GM21619 (cell line): ENCODE measurements at regions not wholly inside any gene's neighbourhood (a gene's known extent, or its start where the extent isn't known, plus 50 kb on each side); places are given as distances from the start of the nearest gene placed in this dataset.
"Not testable (repeated sequence)": the region's sequence is repeated elsewhere in the genome, so short reads cannot be mapped to it uniquely, and the experiment has no call there.

Experiments used
- ATAC-seq: cut with Tn5 transposase; IDR thresholded peaks from one replicate; pipeline ENCODE4 v1.9.1; 2021; ENCODE audit not compliant: unreplicated experiment

GRCh38 chrX:45622042-45622423, 421.4 kb upstream of the DIPK2B start:
- ATAC-seq: peak; percentile 7

GRCh38 chrX:45621376-45622041, 420.8 kb upstream of the DIPK2B start:
- ATAC-seq: peak; percentile 50

GRCh38 chrX:45619290-45619689, 418.6 kb upstream of the DIPK2B start:
- ATAC-seq: no peak

- not testable (repeated sequence) for ATAC-seq
Observed at GRCh38 chrX:45615591-45615990, 414.9 kb upstream of the DIPK2B start.

- ATAC-seq: no peak
Observed at GRCh38 chrX:45614853-45615252, 414.2 kb upstream of the DIPK2B start.

- ATAC-seq: no peak
Observed at GRCh38 chrX:45602151-45602550, 401.5 kb upstream of the DIPK2B start.

GRCh38 chrX:45601052-45601451, 400.4 kb upstream of the DIPK2B start:
- no peak for ATAC-seq

- no peak for ATAC-seq
Observed at GRCh38 chrX:45598861-45599260, 398.2 kb upstream of the DIPK2B start.

- no peak for ATAC-seq
Observed at GRCh38 chrX:45596188-45596808, 395.6 kb upstream of the DIPK2B start.

GRCh38 chrX:45592101-45592500, 391.4 kb upstream of the DIPK2B start:
- no peak for ATAC-seq

- ATAC-seq: no peak
Observed at GRCh38 chrX:45591650-45592049, 391.0 kb upstream of the DIPK2B start.

GRCh38 chrX:45584717-45585116, 384.0 kb upstream of the DIPK2B start:
- ATAC-seq: no peak

- ATAC-seq: no peak
Observed at GRCh38 chrX:45577361-45577760, 376.7 kb upstream of the DIPK2B start.

- no peak for ATAC-seq
Observed at GRCh38 chrX:45571453-45571852, 370.8 kb upstream of the DIPK2B start.

GRCh38 chrX:45566456-45566855, 365.8 kb upstream of the DIPK2B start:
- no peak for ATAC-seq

- no peak for ATAC-seq
Observed at GRCh38 chrX:45557387-45557786, 356.7 kb upstream of the DIPK2B start.

GRCh38 chrX:45554736-45555135, 354.1 kb upstream of the DIPK2B start:
- ATAC-seq: no peak

GRCh38 chrX:45553417-45553816, 352.7 kb upstream of the DIPK2B start:
- ATAC-seq: no peak

GRCh38 chrX:45546697-45547096, 346.0 kb upstream of the DIPK2B start:
- not testable (repeated sequence) for ATAC-seq

GRCh38 chrX:45540181-45540580, 339.5 kb upstream of the DIPK2B start:
- no peak for ATAC-seq

GRCh38 chrX:45537936-45538335, 337.3 kb upstream of the DIPK2B start:
- ATAC-seq: no peak

- ATAC-seq: no peak
Observed at GRCh38 chrX:45527834-45528233, 327.2 kb upstream of the DIPK2B start.

GRCh38 chrX:45524805-45525204, 324.1 kb upstream of the DIPK2B start:
- ATAC-seq: no peak
